ENCODE measurements at regions not wholly inside any gene's neighbourhood (a gene's known extent, or its start where the extent isn't known, plus 50 kb on each side); places are given as distances from the start of the nearest gene placed in this dataset.

DNA sequence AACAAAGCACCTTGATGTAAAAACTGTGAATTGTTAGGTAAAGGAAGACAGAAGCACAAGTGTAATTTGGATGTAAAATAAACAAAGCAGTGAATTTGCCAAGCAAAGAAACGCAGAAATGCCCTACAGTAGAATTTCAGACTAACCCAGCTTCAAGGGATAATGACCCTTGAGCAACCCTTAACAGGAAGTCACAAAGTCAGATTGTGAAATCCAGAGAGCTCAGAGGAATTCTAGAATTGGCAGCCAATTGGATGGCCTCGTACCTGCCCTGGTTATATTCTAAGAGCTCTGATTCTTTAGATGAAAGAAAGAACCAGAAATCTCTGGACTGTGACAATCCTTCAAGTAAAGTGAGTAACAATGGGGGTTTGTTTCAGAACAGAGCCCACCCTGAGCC lies 152.7 kb upstream of the CHRM3 start:
- no peak for DNase-seq (ENCODE audit: low spot score)
- TF ChIP-seq, protein P1, sequence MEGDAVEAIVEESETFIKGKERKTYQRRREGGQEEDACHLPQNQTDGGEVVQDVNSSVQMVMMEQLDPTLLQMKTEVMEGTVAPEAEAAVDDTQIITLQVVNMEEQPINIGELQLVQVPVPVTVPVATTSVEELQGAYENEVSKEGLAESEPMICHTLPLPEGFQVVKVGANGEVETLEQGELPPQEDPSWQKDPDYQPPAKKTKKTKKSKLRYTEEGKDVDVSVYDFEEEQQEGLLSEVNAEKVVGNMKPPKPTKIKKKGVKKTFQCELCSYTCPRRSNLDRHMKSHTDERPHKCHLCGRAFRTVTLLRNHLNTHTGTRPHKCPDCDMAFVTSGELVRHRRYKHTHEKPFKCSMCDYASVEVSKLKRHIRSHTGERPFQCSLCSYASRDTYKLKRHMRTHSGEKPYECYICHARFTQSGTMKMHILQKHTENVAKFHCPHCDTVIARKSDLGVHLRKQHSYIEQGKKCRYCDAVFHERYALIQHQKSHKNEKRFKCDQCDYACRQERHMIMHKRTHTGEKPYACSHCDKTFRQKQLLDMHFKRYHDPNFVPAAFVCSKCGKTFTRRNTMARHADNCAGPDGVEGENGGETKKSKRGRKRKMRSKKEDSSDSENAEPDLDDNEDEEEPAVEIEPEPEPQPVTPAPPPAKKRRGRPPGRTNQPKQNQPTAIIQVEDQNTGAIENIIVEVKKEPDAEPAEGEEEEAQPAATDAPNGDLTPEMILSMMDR (conservative IDR thresholded peaks at IDR 0.05; ENCODE audit: low read depth): no peak
- ChIA-PET CTCF (interaction anchor here (0.5 to 0.6 kb wide), 2 partner anchors 38 to 170 kb away, joined by 3 to 4 read pairs; no protein-coding TSS in a partner anchor), POLR2A (ENCODE audit: low non-redundant PET) (no interaction called here)
- H3K27ac ChIP-seq: no peak overlapping the region

DNA sequence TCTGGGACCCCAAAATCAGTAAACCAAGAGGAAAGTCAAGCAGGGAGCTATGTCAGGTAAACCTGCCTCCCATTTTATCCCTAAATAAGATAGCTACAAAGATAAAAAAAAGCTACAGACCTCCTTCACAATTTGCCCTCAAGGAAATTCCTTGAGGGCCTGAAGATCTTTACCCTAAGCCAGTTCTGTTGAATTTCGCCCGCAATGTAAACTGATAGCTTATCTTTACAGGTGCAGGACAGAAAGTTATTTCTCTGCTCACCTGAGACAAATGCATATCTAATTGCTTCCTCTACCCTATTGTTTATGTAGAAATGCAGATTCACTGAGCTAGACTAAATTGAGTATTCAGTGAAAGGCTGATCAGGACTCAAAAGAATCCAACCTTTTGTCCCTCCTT lies 153.4 kb upstream of the CHRM3 start:
- TF ChIP-seq, protein P1 (conservative IDR thresholded peaks at IDR 0.05; ENCODE audit: low read depth): no peak
- ChIA-PET POLR2A (ENCODE audit: low non-redundant PET) (no interaction called here), CTCF (interaction anchor here (0.6 kb wide), 2 partner anchors 170 to 1571 kb away, joined by 3 to 4 read pairs; no protein-coding TSS in a partner anchor)
- H3K27ac ChIP-seq: no peak overlapping the region
- no peak for DNase-seq (ENCODE audit: low spot score)

DNA sequence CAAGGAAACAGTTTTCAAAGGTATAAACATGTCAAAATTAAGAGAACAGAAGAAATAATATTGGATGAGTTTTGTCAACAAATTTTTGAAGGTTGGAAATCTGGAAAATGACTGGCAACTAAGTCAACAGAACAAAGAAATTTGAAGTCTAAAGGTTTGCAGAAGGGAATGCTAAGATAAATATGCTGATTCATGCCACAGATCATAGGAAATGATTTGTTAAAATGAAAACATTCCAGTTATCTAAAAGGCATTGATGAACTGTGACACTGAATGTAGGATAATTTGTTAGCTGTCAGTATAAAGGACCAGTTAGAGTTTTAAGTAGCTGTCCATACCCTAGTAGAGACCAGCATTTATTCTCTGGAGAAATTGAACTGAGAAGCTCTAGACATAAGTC lies 157.9 kb upstream of the CHRM3 start:
- H3K27ac ChIP-seq: no peak overlapping the region
- POLR2A ChIA-PET (ENCODE audit: low non-redundant PET): no interaction called here
- CTCF ChIA-PET: no interaction called here
- TF ChIP-seq, protein P1 (conservative IDR thresholded peaks at IDR 0.05; ENCODE audit: low read depth): no peak
- no peak for DNase-seq (ENCODE audit: low spot score)

DNA sequence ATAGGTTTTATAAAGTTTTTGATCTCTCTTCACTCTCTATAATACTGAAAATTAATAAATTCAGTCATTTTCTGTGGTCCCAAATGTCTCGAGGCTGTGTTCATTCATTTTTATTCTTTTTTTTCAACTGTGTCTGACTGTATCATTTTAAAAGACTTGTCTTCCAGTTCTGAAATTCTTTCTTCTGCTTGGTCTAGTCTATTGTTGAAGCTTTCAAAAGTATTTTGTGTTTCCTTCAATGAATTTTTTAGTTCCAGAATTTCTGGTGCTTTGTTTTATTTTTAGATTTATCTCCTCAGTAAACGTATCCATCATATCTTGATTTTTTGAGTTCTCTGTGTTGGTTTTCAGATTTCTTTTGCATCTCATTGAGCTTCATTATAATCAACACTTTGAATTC lies 161.0 kb upstream of the CHRM3 start:
- CTCF ChIA-PET: no interaction called here
- TF ChIP-seq, protein P1 (conservative IDR thresholded peaks at IDR 0.05; ENCODE audit: low read depth): no peak
- POLR2A ChIA-PET (ENCODE audit: low non-redundant PET): no interaction called here

GRCh38 chr1:239224100-239224499 lies 162.3 kb upstream of the CHRM3 start:
- ChIA-PET POLR2A (ENCODE audit: low non-redundant PET) (no interaction called here), CTCF (no interaction called here)
- TF ChIP-seq, protein P1 (conservative IDR thresholded peaks at IDR 0.05; ENCODE audit: low read depth): no peak
- no peak for DNase-seq (ENCODE audit: low spot score)
- no peak overlapping the region for H3K27ac ChIP-seq

More for the DNA sequence above, 161.0 kb upstream of the CHRM3 start:
- DNase-seq (ENCODE audit: low spot score): no peak
- no peak overlapping the region for H3K27ac ChIP-seq

DNA sequence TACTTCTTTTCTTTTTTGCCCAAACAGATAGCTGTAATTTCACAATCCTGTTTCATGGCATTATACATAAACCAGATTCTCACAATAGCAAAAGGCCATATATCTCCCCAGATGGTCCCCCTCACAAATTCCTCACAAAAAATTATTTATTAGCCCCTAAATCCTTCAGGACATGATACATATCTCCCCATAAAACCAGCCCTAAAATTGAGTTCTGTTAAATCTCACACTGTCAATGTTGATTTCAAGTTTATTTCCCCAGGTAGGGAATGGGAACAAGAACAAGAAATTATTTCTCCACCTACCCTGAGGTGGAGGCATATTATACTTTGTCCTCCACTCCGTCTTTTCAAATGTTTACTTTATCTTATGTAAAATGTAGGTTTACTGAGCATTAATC lies 163.4 kb upstream of the CHRM3 start:
- TF ChIP-seq, protein P1 (conservative IDR thresholded peaks at IDR 0.05; ENCODE audit: low read depth): no peak

DNA sequence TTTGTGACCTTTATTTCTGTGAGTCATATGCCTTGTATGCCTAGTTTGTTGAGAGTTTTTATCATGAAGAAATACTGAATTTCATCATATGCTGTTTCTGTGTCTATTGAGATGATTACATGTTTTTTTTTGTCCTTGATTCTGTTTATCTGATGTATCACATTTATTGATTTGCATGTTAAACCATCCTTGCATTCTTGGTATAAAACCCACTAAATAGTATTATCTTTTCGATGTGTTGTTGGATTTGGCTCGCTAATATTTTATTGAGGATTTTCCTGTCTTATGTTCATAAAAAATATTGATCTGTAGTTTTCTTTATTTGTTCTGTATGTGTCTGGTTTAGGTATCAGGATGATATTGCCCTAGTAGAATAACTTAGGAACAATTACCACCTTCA lies 164.7 kb upstream of the CHRM3 start:
- POLR2A ChIA-PET (ENCODE audit: low non-redundant PET): no interaction called here
- TF ChIP-seq, protein P1 (conservative IDR thresholded peaks at IDR 0.05; ENCODE audit: low read depth): no peak
- no peak for DNase-seq (ENCODE audit: low spot score)
- CTCF ChIA-PET: no interaction called here
- H3K27ac ChIP-seq: no peak overlapping the region

More for the DNA sequence above, 163.4 kb upstream of the CHRM3 start:
- H3K27ac ChIP-seq: no peak overlapping the region
- no peak for DNase-seq (ENCODE audit: low spot score)
- ChIA-PET CTCF (no interaction called here), POLR2A (ENCODE audit: low non-redundant PET) (no interaction called here)

All from RWPE1 (cell line).